C4-2B (cell line): ENCODE measurements at regions not wholly inside any gene's neighbourhood (a gene's known extent, or its start where the extent isn't known, plus 50 kb on each side); places are given as distances from the start of the nearest gene placed in this dataset.

Experiments
- CTCF ChIP-seq: fragments of 450-650 bp; conservative IDR thresholded peaks from 2 replicates; pipeline ENCODE4 v1.5.1; 2017; ENCODE audit warnings: mild to moderate bottlenecking
- ZFX ChIP-seq: fragments of 450-650 bp; IDR thresholded peaks from 2 replicates; pipeline ENCODE4 v1.6.1; 2017

DNA sequence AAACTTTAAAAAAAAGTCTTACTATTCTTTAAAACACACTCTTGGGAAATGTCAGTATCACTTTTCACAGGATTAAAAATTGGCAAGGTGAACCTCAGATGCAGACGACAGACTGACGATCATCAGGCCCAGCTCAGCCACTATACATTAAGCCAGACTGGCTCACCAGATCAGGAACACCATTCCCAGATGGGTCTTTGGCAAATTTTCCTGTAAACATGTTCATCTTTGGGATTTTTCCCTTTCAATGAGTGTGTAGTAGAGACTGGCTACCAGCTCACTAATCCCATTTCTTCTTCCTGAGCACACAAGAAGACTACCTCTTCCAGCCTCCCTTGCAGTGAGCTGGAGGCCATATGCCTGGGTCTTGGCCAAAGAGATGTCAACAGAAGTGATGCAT, 142.7 kb upstream of the CHST15 start:
- TF ChIP-seq CTCF (no peak), ZFX (no peak)
